C4-2B (cell line): ENCODE measurements at regions not wholly inside any gene's neighbourhood (a gene's known extent, or its start where the extent isn't known, plus 50 kb on each side); places are given as distances from the start of the nearest gene placed in this dataset.

Source experiments
- ZFX ChIP-seq: fragments of 450-650 bp; IDR thresholded peaks from 2 replicates; pipeline ENCODE4 v1.6.1; 2017
- TF ChIP-seq, protein P1 (sequence below): fragments of 450-650 bp; conservative IDR thresholded peaks from 2 replicates; pipeline ENCODE4 v1.5.1; 2017; ENCODE audit warnings: mild to moderate bottlenecking

DNA sequence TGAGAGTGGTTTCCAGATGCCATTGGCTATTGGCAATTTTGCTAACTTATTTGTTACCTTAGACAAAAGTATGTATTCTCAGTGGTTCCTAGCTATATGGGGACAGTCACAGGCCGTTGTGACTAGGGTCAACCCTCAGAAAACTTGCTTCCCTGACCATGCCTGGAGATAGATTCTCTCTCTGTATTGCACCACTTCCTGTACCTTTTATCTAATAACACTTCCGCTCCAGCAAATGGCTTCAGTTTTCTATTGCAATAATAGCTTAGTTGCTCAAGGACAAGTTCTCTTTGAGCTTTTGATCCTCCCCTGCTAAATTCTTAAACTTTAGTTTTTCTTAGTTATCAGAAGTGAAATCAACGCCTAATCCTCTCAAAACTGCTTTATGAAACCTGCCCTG is 338.0 kb downstream of the RMST start:
- TF ChIP-seq, protein P1, sequence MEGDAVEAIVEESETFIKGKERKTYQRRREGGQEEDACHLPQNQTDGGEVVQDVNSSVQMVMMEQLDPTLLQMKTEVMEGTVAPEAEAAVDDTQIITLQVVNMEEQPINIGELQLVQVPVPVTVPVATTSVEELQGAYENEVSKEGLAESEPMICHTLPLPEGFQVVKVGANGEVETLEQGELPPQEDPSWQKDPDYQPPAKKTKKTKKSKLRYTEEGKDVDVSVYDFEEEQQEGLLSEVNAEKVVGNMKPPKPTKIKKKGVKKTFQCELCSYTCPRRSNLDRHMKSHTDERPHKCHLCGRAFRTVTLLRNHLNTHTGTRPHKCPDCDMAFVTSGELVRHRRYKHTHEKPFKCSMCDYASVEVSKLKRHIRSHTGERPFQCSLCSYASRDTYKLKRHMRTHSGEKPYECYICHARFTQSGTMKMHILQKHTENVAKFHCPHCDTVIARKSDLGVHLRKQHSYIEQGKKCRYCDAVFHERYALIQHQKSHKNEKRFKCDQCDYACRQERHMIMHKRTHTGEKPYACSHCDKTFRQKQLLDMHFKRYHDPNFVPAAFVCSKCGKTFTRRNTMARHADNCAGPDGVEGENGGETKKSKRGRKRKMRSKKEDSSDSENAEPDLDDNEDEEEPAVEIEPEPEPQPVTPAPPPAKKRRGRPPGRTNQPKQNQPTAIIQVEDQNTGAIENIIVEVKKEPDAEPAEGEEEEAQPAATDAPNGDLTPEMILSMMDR: no peak
- TF ChIP-seq ZFX: no peak
